H1 (cell line): ENCODE measurements at regions not wholly inside any gene's neighbourhood (a gene's known extent, or its start where the extent isn't known, plus 50 kb on each side); places are given as distances from the start of the nearest gene placed in this dataset.

Source experiments
- TF ChIP-seq, protein P1 (sequence below): IDR thresholded peaks from 2 replicates; pipeline ENCODE4 v1.6.1; 2012; ENCODE audit warnings: low read length, inconsistent platforms

DNA sequence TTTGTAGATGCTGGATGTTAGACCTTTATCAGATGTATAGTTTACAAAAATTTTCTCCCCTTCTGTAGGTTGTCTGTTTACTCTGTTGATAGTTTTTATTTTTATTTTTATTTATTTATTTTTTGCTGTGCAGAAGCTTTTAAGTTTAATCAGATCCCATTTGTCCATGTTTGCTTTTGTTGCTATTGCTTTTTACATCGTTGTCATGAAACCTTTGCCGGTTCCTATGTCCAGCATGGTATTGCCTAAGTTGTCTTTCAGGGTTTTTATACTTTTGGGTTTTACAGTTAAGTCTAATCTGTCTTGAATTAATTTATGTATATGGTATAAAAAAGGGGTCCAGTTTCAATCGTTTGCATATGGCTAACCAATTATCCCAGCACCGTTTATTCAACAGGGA is 819.5 kb downstream of the KCNT2 start (continued):
- TF ChIP-seq, protein P1, sequence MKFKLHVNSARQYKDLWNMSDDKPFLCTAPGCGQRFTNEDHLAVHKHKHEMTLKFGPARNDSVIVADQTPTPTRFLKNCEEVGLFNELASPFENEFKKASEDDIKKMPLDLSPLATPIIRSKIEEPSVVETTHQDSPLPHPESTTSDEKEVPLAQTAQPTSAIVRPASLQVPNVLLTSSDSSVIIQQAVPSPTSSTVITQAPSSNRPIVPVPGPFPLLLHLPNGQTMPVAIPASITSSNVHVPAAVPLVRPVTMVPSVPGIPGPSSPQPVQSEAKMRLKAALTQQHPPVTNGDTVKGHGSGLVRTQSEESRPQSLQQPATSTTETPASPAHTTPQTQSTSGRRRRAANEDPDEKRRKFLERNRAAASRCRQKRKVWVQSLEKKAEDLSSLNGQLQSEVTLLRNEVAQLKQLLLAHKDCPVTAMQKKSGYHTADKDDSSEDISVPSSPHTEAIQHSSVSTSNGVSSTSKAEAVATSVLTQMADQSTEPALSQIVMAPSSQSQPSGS: no peak
